Tibial nerve (tissue), 4 donors: ENCODE measurements at regions not wholly inside any gene's neighbourhood (a gene's known extent, or its start where the extent isn't known, plus 50 kb on each side); places are given as distances from the start of the nearest gene placed in this dataset.

Source experiments
- EP300 ChIP-seq, 2 donors: sonication (generic); formaldehyde crosslinking; IDR thresholded peaks; one replicate each; pipeline ENCODE4 v1.6.1; 2017; ENCODE audit warnings: antibody characterized with exemption in 2 of 2, mild to moderate bottlenecking in 1 of 2
- TF ChIP-seq, protein P1 (sequence below), 5 experiments: fragments of 200-600 bp in 3 of 5; fragments of 450-650 bp in 2 of 5; sonication (generic) in 3 of 5; IDR thresholded peaks; one replicate each; pipeline ENCODE4 v1.5.1; 2016 to 2019; ENCODE audit warnings: antibody characterized with exemption in 5 of 5, mild to moderate bottlenecking in 3 of 5, moderate library complexity in 2 of 5

DNA sequence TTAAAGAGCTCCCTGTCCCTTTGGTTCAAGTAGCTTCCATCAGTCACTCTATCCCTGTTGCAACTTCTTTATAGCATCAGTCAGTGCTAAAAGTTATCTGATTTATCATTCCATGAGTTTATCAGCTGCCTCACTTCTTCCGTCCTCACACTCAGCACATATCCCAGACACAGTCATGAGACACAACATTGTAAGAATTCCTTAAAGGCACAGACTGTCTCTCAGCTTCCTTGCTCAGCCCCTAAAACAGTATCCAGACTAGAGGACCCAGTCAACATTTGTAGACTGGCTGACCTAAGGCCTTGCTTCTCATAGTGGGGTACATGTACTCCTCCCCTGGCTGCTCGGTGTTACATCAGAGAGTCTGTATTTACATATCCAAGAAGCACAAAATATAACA lies 164.9 kb upstream of the ADGRL2 start:
- TF ChIP-seq, protein P1, sequence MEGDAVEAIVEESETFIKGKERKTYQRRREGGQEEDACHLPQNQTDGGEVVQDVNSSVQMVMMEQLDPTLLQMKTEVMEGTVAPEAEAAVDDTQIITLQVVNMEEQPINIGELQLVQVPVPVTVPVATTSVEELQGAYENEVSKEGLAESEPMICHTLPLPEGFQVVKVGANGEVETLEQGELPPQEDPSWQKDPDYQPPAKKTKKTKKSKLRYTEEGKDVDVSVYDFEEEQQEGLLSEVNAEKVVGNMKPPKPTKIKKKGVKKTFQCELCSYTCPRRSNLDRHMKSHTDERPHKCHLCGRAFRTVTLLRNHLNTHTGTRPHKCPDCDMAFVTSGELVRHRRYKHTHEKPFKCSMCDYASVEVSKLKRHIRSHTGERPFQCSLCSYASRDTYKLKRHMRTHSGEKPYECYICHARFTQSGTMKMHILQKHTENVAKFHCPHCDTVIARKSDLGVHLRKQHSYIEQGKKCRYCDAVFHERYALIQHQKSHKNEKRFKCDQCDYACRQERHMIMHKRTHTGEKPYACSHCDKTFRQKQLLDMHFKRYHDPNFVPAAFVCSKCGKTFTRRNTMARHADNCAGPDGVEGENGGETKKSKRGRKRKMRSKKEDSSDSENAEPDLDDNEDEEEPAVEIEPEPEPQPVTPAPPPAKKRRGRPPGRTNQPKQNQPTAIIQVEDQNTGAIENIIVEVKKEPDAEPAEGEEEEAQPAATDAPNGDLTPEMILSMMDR (IDR thresholded peaks at IDR 0.05): no peak
- TF ChIP-seq EP300 (IDR thresholded peaks at IDR 0.05): no peak
